ENCODE measurements at regions not wholly inside any gene's neighbourhood (a gene's known extent, or its start where the extent isn't known, plus 50 kb on each side); places are given as distances from the start of the nearest gene placed in this dataset.

- DNase-seq (ENCODE audit: low spot score), result no peak
These were observed 245.8 kb upstream of the SMIM31 start for GRCh38 chr4:164508097-164508496.

DNA sequence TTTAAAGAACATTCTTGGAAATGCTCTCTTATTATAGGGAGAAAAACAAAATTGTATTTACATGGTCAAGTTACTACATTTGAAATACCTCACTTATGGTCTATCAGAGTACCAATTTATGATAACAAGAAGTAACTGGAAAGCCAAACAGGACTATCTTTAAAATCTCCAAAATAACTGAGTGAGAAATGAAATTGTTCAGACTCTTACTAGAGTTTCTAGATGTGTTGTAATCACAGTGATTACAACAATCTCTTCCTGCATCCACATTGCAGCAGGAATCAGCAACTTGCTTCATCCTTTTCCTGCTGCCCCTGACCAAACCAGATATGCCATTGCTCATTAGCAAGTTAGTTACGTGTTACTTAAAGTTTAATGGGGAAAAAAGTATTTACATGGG is 245.2 kb upstream of the SMIM31 start:
- no peak for DNase-seq (ENCODE audit: low spot score)

DNA sequence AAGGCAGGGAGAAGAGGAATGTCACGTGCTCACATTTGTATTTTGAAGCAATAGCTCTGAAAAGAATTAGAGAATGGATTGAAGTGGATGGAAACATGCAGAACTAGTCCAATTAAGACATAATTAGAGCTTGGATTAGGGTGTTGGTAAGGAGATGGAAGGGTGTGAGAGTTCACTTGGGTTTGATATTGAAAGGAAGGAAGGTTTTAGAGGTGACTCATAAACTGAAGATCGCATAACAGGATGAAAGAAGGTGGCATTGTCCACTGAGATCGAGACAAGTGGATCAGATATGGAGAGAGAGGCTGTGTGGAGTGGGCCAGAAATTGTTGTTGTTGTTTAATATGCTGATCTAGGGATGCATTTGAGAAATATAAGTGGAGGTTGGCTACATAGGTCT is 244.0 kb upstream of the SMIM31 start:
- no peak for DNase-seq (ENCODE audit: low spot score)

GRCh38 chr4:164512124-164512523 is 241.8 kb upstream of the SMIM31 start:
- DNase-seq (ENCODE audit: low spot score), result no peak

DNA sequence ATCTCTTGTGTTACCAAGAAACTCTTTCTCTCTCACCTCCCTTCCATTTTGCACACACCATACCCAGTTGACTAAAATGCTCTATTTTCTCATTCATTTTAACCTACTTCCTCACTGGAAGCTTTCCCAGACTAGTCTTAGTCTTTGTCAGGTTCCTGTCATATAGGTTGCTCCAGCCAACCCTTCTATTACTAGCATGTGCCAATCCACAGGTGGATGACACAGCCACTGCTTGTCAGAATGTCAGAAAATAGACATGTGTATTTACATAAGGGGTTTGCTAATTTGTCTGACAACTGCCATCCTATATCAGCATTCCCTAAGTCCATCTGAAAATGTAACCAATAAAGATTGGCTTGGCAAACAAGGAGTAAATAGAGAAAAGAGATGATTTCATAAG is 239.2 kb upstream of the SMIM31 start:
- no peak for DNase-seq (ENCODE audit: low spot score)

DNA sequence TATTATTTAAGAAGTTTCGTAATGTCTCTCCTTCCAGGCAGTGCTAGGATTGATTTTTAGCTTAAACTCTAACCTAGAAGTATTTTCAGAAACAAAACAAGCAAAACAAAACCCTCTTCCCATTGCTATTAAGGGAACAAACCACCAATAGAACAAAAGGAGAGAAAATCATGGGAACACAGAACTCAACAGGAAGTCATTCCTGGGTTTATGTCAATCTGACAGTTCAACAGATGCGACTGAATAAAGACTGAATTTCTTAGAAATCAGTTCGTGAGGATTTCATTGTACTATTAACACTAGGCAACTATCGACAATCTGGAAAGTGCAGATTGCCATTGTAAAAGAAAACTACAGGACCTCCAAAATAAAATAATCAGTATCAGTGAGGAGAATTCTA is 229.1 kb upstream of the SMIM31 start:
- DNase-seq (ENCODE audit: low spot score), result no peak

GRCh38 chr4:164526933-164527583 is 226.9 kb upstream of the SMIM31 start:
- DNase-seq (ENCODE audit: low spot score), result no peak

- no peak for DNase-seq (ENCODE audit: low spot score)
These were observed 224.9 kb upstream of the SMIM31 start for GRCh38 chr4:164529058-164529457.

- DNase-seq (ENCODE audit: low spot score), result no peak
These were observed 224.4 kb upstream of the SMIM31 start for GRCh38 chr4:164529486-164529885.

- DNase-seq (ENCODE audit: low spot score), result no peak
These were observed 222.6 kb upstream of the SMIM31 start for GRCh38 chr4:164531336-164531735.

DNA sequence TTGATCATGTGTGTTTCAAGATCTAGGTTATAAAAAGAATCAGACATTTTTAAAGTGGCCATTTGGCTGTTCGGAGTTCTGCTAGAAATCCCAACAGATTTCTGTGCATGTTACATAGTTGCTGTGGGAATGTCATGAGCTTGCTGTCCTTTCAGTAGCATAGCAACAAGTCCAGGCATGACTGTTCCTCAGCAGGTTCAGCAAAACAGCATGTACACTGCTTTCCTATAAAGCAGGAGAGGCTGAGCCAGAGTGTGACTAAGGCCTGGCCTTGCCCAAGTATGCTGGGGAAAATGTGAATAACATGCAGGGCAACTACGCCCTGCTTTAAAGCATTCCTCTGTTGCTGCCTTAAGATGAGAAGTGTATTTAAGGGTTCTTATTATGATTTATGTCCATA is 217.1 kb upstream of the SMIM31 start:
- DNase-seq (ENCODE audit: low spot score), result peak; percentile 13

GRCh38 chr4:164538097-164538496 is 215.8 kb upstream of the SMIM31 start:
- no peak for DNase-seq (ENCODE audit: low spot score)

DNA sequence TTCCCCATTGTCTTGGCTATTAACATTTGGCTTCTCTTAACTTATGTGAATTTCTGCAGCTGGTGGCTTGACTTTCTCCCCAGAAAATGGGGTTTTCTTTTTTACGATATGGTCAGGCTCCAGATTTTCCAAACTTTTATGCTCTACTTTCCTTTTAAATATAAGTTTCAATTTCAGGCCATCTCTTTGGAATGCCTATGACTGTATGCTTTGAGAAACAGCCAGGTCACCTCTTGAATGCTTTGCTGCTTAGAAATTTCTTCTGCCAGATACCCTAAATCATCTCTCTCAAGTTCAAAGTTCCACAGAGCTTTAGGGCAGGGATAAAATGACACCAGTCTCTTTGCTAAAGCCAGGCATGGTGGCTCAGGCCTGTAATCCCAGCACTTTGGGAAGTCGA is 212.9 kb upstream of the SMIM31 start:
- no peak for DNase-seq (ENCODE audit: low spot score)

DNA sequence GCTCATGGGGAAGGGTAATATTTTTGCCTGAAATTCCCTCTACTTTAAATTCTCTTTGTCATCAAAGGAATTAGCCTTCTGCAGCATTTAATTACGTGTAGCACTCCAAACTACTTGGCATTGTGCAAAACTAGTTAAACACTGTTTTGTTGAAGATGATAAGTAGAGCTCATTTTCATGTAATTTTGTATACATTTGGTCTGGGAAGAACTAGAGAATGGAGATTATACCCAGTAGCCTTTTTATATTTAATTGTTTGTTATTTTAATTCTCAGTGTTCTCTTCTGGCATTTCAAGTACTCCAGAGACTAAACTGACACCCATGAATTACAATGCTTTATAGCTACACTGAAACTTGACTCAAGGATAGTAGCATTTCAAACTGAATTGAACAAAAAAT is 211.5 kb upstream of the SMIM31 start:
- DNase-seq (ENCODE audit: low spot score), result no peak

DNA sequence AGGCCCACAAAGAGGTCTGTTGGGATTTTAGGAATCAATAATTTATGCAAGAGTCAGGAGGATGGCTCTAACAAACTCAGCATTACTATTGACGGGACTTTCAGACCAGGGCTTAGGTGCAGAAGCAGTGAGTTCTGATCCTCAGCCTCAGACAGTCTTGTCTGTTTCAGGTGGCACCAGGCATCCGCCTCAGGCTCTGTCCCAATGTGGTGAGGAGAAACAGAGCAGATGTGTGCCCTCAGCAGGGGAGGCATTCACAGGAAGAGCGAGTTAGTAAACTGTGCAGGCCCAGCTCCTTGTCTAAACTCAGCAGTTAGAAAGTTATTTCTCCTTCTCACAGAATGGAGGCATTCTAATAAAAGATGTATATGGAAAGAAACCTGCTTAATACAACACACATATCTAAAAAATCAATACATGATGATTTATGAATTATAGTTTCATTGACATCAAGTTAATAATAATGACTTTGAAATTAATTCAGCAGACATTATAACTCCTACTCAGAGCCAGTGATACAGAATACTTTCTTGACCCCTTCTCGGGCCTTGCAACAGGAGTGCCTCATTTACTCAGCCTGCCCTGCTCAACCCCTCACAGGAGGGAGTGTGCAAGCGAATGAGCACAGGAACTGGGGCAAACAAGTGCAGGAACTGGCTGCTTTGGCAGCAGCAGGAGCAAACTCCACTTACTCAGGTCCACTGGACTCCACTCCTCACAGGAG is 202.8 kb upstream of the SMIM31 start:
- no peak for DNase-seq (ENCODE audit: low spot score)

DNA sequence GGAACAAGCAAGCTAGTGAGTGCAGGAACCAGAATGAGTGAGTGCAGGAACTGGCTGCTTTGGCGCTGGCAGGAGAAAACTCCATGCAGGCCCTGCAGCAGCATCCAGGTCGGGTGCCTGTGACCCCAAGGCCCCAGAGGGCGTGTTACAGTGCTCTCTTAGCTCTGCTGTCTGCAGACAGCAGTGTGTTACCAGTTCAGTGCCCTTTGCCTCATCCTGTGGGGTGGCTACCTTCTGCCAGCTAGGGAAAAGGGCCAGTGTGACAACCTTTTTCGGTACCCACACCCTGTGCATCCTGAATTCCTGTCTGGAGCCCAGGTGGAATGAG is 202.3 kb upstream of the SMIM31 start:
- no peak for DNase-seq (ENCODE audit: low spot score)

DNA sequence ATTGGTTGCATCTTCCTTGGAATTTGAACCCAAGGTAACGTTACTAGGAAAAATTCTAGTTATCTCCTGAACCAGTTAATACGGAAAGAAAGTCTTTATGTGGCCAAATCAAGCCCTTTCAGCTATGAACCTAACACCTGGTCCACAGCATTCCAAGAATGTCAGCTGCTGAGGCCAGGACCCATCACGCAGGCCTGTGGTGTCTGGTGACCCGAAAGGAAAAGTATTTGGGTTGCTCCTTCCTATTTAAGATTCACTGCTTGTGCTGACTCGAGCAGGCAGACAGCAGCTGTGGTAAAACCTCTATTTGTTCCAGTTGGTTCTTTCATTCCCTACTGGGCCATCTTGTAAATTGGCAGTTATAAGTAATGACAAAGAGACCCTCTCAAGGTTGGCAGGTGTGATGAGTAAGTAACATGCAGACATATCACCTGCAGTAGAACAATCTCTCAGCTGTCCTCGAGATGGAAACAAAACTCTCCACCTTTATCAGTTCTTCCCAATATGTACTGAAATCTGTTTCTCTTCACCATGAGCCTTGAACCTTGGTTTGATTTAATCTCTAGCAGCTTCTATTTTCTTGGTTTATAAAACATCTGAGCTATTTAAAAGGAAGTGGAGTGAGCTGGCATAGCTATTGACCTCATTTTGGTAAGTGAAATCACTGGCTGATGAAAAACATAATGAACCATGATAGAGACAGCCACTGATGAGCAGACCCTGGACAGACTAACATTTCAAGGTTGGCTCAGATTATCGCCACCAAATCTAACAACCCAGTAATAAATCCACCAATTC is 182.1 kb upstream of the SMIM31 start:
- no peak for DNase-seq (ENCODE audit: low spot score)

- no peak for DNase-seq (ENCODE audit: low spot score)
These were observed 181.1 kb upstream of the SMIM31 start for GRCh38 chr4:164572877-164573279.

- no peak for DNase-seq (ENCODE audit: low spot score)
These were observed 178.1 kb upstream of the SMIM31 start for GRCh38 chr4:164575861-164576260.

- no peak for DNase-seq (ENCODE audit: low spot score)
These were observed 174.5 kb upstream of the SMIM31 start for GRCh38 chr4:164579270-164579942.

DNA sequence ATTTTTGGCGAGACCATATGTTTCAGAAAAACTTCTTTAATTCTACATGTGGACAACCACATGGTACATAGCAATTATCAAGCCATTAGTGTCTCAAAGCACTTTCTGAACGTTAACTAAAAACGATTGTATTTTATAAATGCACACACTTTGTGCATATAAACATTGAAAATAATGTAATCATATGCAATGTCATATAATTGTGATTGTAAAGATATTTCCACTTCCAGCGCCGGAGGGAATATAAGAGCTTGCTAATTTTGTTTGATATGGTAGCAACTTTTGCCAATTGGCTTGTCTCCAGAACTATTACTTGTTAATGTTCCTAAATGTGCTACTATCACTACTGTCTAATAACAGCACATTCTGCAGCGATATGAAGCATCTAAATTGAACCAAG is 162.3 kb upstream of the SMIM31 start:
- no peak for DNase-seq (ENCODE audit: low spot score)

DNA sequence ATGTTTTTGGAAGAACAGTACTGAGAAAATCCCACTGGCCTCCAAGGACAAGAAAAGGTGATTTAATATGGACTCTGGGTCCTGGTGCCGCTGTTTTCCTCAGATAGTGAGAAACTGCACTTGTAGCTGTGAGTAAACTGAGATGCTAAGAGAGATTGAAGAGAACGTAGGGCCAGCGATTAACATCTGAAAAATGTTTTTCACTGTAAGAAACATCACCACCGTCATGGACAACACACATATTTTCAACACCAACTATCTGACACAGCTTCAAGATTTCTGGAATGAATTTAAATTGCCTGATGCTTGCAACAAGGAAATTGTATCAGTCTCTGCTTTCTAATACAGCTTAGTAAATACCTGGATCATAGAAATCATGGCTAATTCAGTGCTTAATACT is 158.2 kb upstream of the SMIM31 start:
- no peak for DNase-seq (ENCODE audit: low spot score)

Data from GM03348 (cell line).